HG03139 (cell line): ENCODE measurements at regions not wholly inside any gene's neighbourhood (a gene's known extent, or its start where the extent isn't known, plus 50 kb on each side); places are given as distances from the start of the nearest gene placed in this dataset.
"Not testable (repeated sequence)": the region's sequence is repeated elsewhere in the genome, so short reads cannot be mapped to it uniquely, and the experiment has no call there.

Experiments used
- ATAC-seq: cut with Tn5 transposase; IDR thresholded peaks from one replicate; pipeline ENCODE4 v1.9.1; 2021; ENCODE audit not compliant: unreplicated experiment

DNA sequence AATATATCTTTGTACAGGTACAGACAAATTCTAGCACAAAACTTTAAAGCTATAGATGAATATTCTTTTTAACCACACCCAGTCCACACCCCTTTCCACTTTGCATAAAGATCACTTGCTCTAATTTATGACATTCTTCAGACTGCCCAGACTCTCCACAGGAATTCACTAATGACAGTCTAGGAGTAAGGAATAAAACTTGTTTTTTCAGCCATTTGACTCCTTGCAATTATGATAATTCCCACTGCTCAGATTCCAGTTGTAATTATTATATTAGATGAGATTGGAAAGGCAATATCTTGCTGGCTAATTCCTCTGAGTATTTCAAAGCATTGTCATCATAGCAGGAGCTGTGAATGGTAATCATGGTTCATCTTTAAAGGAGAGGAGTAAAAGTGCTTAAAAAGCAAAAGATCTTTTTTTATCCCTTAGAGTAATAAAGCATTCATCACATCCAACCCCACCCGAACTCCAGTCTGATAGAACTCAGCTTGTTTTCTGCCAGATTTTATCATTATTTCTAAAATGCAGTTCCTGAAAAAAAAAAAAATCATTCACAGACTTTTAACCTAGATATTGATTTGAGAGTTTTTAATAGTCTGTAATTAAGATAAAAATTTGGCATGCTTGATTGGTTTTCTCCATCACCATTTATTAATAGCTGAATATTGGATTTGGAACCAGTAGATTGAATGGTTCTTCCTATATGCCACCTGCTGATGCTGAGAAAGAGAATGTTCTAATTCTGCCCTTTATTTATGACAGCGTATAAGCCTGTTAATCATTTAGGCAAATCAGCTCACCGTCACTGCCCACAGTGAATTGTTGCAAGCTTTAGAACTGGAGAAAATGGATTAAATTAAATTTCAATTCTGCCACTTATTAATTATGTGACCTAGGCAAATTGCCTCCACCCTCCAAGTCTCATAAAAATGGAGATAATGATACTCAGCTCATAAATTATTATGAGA, 93.9 kb upstream of the RASSF8 start:
- ATAC-seq, result no peak

DNA sequence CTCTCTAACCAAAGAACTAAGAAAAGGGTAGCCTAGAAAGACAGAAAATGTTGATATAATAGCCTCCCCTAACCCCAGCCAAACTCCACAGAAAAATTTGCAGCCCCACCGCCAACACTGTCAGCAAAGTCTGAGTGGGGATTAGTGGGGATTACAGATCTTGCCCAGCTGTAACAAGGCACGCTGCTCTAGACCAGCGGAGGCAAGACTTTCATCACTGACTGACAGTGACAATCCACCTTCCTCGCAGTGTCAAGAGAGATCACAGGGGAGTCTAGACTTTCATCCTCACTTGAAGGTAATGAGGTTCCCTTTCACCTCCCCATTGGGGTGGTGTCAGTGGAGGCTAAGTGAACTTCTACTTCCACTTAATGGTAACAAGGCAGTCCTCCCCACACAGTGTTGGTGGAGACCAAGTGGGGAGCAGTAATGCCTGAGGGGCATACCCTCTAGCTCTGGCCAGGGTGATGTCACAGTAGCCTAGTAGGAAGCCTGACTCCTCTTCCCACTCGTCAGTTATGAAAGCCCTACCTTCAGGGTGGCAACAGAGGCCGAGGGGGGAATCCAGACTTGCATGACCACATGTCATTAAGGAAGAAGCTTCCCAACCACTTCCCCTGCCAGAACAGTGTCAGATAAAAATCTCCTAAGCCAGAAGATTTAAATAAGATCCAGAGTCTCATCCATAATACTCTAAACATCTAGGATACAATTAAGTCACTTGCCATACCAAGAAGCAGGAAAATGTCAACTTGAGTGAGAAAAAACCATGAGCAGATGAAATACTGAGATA, 91.7 kb upstream of the RASSF8 start:
- ATAC-seq, result no peak

DNA sequence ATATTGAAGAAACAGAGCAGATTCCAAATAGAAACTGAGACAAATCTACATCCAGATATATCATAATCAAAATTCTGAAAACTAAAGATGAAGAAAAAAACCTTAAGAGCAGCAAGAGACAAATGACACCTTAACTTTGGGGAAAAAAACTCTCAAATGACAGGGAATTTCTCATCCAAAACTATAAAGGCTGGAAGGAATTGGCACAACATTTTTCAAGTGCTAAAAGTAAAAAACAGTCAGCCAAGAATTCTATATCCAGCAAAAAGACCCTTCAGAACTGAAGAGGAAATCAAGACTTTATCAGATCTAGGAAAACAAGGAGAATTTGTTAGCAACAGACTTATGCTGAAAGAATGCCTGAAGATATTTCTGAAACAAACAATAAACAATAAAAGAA, 90.3 kb upstream of the RASSF8 start:
- ATAC-seq, result no peak

DNA sequence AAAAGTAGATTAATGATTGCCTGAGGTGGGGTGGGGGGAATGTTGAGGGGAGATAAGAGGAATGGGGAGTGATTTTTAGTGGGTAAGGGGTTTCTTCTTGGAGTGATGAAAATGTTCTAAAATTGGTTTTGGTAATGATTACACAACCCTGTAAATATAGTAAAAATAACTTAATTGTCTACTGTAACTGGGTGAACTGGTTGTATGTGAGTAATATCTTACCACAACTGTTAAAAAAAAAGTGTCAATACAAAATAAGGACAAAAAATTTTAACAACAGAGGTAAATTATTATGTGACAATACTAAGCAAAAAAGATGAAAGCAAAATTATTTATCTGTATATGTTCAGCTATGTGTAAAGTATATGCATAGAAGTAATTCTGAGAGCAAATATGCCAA, 86.3 kb upstream of the RASSF8 start:
- no peak for ATAC-seq

DNA sequence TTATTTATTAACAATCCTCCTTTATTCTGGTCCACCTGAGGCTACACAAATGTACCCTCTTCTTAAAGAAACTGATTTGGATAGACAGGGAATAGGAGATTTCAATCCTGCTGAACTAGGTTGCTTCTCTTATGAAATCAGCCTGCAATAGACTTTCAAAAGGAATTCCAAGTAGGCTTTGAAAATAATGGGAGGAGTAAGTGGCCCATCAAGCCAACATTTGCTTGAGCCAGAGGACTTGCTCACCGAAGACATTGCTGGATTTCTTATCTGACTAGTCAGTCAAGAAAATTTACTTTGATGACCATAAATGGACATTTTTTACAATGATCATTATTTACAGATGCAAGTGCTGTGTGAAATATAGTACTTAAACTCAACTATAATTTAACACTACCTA, 82.8 kb upstream of the RASSF8 start:
- no peak for ATAC-seq

DNA sequence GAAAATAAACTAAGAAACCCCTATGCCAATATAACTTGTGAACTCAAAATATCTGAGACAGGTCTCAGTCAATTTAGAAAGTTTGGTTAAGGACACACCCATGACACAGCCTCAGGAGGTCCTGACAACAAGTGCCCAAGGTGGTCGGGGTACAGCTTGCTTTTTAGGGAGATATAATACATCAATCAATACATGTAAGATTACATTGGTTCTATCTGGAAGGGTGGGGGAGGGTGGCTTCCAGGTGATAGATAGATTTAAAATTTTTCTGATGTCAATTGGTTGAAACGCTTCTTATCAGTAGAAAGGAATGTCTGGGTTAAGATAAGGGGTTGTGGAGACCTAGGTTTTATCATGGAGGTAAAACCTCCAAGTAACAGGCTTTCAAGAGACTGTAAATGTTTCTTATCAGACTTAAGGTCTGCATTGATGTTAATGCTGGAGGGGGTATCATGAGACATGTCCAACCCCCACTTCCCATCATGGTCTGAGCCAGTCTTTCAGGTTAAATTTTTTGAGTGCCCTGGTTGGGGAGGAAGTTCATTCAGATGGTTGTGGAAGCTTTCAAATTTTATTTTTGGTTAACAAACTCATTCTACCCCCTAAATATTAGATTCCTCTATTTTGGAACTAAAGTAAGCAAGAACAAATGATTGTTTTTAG, 82.0 kb upstream of the RASSF8 start:
- ATAC-seq, result no peak

DNA sequence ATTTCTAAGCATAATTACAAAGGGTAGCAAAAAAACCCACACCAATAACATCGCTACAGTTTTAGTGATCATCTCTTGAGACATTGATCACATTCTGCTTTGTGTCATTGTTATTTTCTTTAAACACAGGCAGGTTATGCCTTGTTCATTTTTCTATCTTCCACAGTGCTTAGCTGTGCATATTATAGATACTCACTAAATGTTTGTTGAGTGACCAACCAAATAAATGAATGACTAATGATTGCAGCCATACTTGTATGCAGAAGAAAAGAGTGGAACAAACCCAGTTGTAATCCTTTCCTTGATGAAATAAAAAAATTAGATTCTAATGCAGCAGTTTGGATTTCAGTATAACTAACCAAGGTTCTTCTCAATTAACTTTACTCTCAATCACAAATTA, 81.0 kb upstream of the RASSF8 start:
- ATAC-seq, result no peak

DNA sequence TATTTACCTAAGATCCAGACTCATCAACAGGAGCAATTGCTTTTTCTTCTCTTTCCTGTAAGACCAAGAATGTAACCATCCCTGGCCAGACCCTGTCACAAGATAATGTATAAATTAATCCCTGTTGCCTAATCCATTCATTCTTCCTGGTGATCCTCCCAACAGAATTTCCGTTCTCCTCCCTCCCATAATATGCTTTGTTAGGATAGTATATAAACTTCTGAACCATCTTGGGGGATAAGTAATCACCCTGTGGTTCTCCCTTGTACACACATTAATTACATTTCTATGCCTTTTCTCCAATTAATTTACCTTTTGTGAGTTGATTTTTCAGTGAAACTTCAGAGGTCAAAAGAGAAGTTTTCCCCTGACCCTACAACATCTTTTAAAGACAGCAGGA, 76.2 kb upstream of the RASSF8 start:
- ATAC-seq, result no peak

DNA sequence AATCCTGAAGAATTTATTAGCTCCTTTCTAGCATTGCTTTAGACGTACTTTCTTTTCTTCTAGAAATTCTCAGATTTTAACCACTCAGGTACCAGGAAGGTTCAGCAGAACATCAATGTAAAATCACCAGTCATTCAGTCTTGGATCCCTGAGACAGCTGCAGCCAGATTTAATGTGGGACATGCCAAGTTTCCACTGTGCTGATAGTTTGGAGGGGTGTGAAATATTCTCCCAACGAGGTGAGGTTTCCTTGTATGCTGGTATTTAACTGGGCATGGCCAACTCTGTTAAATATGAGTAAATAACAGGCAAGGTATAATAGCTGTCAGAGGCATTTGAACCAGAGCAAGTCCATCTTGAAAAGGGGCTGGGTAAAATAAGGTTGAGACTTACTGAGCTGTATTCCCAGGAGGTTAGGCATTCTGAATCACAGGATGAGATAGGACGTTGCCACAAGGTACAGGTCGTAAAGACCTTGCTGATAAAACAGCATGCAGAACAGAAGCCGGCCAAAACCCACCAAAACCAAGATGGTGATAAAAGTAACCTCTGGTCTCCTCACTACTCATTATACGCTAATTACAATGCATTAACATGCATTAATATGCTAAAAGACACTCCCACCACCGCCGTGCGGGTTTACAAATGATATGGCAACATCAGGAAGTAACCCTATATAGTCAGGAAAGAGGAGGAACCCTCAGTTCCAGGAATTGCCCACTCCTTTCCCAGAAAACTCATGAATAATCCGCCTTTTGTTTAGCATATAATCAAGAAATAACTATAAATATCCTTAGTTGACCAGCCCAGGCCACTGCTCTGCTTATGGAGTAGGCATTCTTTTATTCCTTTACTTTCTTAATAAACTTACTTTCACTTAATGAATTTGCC, 75.2 kb upstream of the RASSF8 start:
- no peak for ATAC-seq

DNA sequence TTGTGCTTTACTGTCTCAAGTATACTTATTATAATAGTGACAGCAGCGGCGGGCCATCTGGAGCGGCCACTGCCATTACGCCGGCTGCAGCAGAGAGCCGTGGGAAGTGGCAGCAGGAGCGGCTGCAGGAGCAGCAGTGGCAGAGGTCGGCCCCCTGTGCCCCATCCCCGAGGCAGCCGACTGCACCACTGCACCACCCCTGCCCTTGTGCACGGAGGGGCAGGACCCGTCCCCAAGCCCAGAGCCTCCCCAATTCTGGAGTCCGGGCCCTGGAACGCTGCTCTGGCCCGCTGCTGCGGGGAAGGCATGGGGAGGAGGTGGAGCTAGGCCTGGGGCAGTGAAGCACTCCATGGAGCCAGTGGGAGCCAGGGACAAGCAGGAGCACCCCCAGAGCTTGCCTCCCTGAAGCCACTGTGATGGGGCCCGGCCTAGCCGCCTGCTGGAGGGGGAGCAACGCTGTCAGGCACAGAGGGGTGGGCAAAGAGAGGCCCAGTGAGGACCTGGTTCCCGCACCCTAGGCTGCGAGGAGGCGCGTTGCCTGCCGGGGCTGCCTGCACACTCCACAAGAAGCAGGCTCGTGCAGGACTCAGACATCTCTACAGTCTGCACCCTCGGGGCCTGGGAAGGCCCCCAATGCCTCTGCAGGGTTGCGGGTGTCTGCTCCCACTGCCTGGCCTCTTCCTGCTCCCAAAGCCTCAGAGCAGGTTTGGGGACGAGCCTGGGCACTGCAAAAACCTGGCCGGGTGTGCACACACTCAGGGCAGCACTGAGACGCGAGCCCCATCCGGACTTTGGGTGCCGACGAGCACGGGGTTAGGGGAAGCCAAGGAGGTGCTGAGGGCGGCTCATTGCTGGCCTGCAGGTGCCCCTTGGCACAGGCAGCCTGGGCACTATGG, 74.2 kb upstream of the RASSF8 start:
- ATAC-seq, result no peak

DNA sequence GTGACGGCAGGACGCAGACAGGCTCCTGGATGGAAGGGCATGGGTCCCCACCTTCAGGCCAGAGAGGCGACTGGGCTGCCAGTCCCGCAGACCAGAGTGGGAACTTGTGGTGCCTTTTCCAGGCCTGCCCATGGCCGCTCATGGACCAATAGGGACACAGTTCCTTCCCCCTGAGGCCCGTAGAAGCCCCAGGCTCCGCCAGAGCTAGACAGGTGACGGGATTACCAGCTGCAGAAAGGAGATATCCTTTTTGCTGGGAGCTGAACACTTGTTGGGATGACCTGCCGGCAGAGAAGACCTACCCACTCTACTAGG, 73.6 kb upstream of the RASSF8 start:
- ATAC-seq, result no peak

DNA sequence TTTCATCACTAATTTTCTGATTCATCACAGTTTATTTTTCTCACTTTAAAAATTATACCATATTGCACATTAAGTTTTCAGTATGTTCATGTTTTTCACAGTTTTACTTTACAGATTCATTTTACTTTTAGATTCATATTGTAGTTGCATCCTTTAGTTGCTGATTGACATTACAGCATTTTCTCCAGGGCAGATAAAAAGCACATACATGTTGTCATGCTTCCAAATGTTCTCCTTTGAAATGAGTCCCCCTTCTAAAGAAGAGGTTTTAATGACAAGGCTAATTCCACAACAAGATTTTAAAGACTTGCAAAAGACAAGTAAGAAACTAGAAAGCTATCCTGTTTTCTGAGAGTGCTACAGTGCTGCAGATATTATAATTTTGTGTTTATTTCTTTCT, 72.1 kb upstream of the RASSF8 start:
- no peak for ATAC-seq

DNA sequence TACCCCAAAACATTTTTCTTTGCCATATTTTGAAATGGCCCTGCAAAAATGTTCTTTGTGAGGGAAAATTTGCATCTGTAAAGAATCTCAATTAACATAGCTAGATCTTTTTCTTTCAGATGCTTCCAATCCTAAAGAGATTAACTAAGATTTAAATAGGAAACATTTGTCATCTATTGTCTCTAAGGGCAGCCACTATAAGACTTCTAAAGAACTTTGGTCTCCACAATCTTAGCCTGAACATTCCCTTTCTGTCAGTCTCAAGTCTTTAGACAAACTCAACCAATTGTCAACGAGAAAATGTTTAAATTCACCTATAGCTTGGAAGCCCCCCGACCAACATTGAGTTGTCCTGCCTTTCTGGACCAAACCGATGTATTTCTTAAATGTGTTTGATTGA, 71.1 kb upstream of the RASSF8 start:
- no peak for ATAC-seq

DNA sequence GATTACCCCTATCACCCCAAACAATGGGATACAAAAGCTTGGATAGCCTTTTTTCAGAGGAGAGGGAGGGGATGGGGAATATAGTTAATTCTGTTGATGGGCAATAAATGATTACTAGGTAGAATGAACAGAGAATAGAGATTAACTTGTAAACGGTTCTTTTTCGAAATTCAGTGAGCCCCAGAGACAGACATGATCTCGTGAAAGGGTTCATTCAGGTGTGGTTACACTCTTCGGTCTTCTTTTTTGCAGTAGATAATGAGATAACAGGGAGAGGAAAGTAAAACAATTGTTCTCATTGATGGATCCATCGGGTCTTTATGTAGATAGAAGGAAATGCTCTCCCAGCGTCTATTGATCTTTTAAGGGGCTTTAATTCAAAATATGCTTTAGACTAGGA, 69.3 kb upstream of the RASSF8 start:
- ATAC-seq, result no peak

DNA sequence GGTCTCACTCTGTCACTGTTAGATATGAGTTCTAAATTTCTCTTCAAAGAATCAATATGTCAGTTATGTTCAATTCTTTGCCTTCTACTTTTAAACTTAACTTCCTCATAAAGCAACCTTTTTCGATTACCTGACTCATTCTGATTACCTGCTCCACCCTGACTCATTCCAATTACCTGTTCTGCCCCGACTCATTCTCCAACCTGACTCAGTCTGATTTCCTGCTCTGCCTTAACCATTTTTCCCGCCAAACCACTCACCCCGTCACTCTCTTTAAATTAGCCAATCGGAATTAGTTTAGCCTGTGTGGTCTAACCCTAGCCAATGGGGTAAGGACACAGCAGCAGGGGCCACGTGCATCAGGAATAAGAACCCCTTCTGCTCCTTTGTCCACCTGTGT, 67.4 kb upstream of the RASSF8 start:
- ATAC-seq, result not testable (repeated sequence)

DNA sequence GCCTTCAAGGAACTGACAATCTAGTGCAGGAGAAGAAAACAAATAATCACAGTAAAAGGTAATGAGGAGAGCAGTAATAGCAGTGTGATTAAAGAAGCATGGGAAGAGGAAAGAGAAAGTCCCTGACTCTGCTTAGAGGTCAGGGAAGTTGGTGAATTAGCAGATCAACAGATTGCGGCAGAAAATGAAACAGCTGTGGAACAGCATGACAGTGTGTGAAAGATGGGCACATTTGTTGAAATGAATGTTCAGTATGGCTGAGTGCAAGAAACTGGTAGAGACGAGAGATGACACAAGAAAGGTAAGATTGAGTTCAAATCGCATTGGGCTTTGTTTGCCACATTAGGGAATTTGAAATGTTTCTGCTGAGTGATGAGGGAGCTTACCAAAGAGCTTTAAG, 63.7 kb upstream of the RASSF8 start:
- ATAC-seq, result no peak

DNA sequence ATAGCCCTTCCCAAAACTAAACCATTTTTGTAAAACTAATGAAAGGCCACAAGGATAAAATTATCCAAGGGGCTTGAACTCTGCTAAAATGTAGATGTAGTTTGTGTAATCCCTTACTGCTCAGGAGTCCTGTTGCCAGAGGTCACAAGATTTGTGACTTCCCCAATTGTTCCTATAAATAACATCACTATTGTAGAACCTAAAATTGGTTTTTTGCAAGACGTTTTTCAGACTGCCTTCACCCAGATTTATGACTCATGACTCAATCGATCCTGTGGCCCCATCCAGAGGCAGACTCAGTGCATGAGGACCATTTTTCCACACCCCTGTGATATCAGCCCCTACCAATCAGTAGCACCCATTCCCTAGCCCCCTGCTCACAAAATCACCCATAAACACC, 61.5 kb upstream of the RASSF8 start:
- no peak for ATAC-seq

DNA sequence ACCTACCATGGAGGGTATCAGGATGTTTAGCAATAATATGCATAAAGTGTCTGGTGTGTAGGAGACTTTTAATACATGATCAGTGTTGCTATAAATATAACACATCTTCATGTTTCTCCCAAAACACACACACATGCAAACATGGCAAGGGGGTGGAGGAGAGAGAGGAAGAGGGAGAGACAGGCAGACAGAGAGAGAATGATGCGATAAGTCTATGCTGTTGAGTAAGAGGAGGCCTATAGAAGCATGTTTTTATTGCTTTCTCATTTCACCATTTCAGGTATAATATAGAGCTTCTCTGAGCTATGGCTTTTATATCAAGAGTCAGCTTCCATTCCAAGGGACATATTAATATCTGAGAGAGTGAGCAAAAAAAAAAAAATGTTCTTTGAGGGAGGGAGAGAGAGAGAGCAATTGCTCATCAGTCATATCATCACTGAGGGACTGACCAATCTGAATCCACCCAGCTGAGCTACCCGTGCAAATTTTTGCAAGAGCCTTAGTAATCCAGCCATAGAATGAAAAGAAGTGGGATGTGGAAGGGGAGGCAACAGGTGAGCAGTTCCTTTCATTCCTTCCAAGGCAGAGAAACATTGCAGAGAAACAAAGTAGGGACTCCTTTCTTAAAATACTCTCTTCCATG, 54.8 kb upstream of the RASSF8 start:
- no peak for ATAC-seq

DNA sequence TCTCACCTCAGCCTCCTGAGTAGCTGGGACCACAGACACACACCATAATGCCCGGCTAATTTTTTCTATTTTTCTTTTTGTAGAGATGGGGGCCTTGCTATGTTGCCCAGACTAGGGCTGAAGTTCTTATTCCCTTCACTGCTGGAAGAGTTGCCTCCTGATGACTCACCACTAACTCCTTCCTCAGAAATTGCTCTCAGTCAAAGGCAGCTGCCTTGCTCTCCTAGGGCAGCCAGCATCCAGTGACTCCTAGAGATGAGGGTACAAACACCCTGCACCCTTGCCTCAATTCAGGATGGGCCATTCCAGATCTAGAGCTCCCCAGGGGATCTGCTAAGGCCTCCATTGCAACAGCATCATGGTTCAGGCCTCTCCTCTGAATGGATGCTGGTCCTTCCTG, 54.0 kb upstream of the RASSF8 start:
- no peak for ATAC-seq
